Suppressor macrophage treated with lipopolysaccharide for 4 hours (primary cell): ENCODE measurements at regions not wholly inside any gene's neighbourhood (a gene's known extent, or its start where the extent isn't known, plus 50 kb on each side); places are given as distances from the start of the nearest gene placed in this dataset.

ENCODE experiments used
- DNase-seq: peaks from one replicate; pipeline ENCODE4 v3.0.0-alpha.2; 2020

- DNase-seq: no peak
These were observed 541.3 kb upstream of the BTBD3 start for GRCh38 chr20:11376420-11376819.

GRCh38 chr20:11376998-11377397 lies 540.7 kb upstream of the BTBD3 start:
- DNase-seq: no peak

- DNase-seq: no peak
These were observed 539.9 kb upstream of the BTBD3 start for GRCh38 chr20:11377761-11378160.

- no peak for DNase-seq
These were observed 539.4 kb upstream of the BTBD3 start for GRCh38 chr20:11378252-11378651.

- DNase-seq: no peak
These were observed 538.3 kb upstream of the BTBD3 start for GRCh38 chr20:11379257-11380011.

- no peak for DNase-seq
These were observed 537.4 kb upstream of the BTBD3 start for GRCh38 chr20:11380283-11380682.

- no peak for DNase-seq
These were observed 530.4 kb upstream of the BTBD3 start for GRCh38 chr20:11387189-11387754.

GRCh38 chr20:11389186-11389585 lies 528.5 kb upstream of the BTBD3 start:
- DNase-seq: no peak

GRCh38 chr20:11391591-11391990 lies 526.1 kb upstream of the BTBD3 start:
- DNase-seq: no peak

- no peak for DNase-seq
These were observed 523.4 kb upstream of the BTBD3 start for GRCh38 chr20:11394145-11394833.

GRCh38 chr20:11395581-11395980 lies 522.1 kb upstream of the BTBD3 start:
- no peak for DNase-seq

GRCh38 chr20:11401988-11402387 lies 515.7 kb upstream of the BTBD3 start:
- DNase-seq: no peak

GRCh38 chr20:11403711-11404110 lies 514.0 kb upstream of the BTBD3 start:
- DNase-seq: no peak

- no peak for DNase-seq
These were observed 510.8 kb upstream of the BTBD3 start for GRCh38 chr20:11406877-11407276.

- no peak for DNase-seq
These were observed 508.1 kb upstream of the BTBD3 start for GRCh38 chr20:11409561-11409960.

- DNase-seq: no peak
These were observed 505.9 kb upstream of the BTBD3 start for GRCh38 chr20:11411765-11412164.

- no peak for DNase-seq
These were observed 490.7 kb upstream of the BTBD3 start for GRCh38 chr20:11426948-11427347.

- DNase-seq: no peak
These were observed 488.5 kb upstream of the BTBD3 start for GRCh38 chr20:11429168-11429567.

GRCh38 chr20:11429889-11430519 lies 487.7 kb upstream of the BTBD3 start:
- DNase-seq: no peak

- no peak for DNase-seq
These were observed 487.0 kb upstream of the BTBD3 start for GRCh38 chr20:11430652-11431051.

GRCh38 chr20:11431621-11432020 lies 486.1 kb upstream of the BTBD3 start:
- no peak for DNase-seq

GRCh38 chr20:11432407-11432806 lies 485.3 kb upstream of the BTBD3 start:
- DNase-seq: no peak

GRCh38 chr20:11436113-11436905 lies 481.4 kb upstream of the BTBD3 start:
- DNase-seq: peak; percentile 25
